GM06990 (cell line): ENCODE measurements at regions not wholly inside any gene's neighbourhood (a gene's known extent, or its start where the extent isn't known, plus 50 kb on each side); places are given as distances from the start of the nearest gene placed in this dataset.

ENCODE experiments used
- DNase-seq: peaks from one replicate; pipeline ENCODE4 v3.0.0-alpha.2; 2011; ENCODE audit not compliant: insufficient read length; ENCODE audit errors: extremely low read depth
- H3K27me3 ChIP-seq: replicated peaks from 2 replicates; pipeline ENCODE4 v1.6.0; 2011; ENCODE audit warnings: low read length; ENCODE audit not compliant: control insufficient read depth, insufficient read depth
- H3K36me3 ChIP-seq: 2 replicates; pipeline ENCODE4 v1.5.1; 2011; ENCODE audit warnings: low read length; ENCODE audit not compliant: control insufficient read depth, insufficient read depth
- H3K4me3 ChIP-seq: replicated peaks from 2 replicates; pipeline ENCODE4 v1.5.1; 2011; ENCODE audit warnings: low read depth, mild to moderate bottlenecking, control low read depth, low read length
- TF ChIP-seq, protein P1 (sequence below): IDR thresholded peaks from 2 replicates; pipeline ENCODE4 v1.5.1; 2011; ENCODE audit warnings: low read length, control low read depth, mild to moderate bottlenecking, inconsistent platforms; ENCODE audit not compliant: insufficient read depth, poor library complexity, severe bottlenecking

GRCh38 chr1:29383746-29384371 is 147.5 kb downstream of the PTPRU start:
- H3K27me3 ChIP-seq, result no peaks in the 10 kb centered on the region; the same call in none of the 2 replicates
- no peaks in the 10 kb centered on the region for H3K36me3 ChIP-seq
- TF ChIP-seq, protein P1, sequence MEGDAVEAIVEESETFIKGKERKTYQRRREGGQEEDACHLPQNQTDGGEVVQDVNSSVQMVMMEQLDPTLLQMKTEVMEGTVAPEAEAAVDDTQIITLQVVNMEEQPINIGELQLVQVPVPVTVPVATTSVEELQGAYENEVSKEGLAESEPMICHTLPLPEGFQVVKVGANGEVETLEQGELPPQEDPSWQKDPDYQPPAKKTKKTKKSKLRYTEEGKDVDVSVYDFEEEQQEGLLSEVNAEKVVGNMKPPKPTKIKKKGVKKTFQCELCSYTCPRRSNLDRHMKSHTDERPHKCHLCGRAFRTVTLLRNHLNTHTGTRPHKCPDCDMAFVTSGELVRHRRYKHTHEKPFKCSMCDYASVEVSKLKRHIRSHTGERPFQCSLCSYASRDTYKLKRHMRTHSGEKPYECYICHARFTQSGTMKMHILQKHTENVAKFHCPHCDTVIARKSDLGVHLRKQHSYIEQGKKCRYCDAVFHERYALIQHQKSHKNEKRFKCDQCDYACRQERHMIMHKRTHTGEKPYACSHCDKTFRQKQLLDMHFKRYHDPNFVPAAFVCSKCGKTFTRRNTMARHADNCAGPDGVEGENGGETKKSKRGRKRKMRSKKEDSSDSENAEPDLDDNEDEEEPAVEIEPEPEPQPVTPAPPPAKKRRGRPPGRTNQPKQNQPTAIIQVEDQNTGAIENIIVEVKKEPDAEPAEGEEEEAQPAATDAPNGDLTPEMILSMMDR, result no peak
- DNase-seq, result no peak
- no peak overlapping the region for H3K4me3 ChIP-seq

- no peaks in the 10 kb centered on the region for H3K36me3 ChIP-seq
- no peak for DNase-seq
Measured at GRCh38 chr1:29382851-29383745, 146.8 kb downstream of the PTPRU start.

DNA sequence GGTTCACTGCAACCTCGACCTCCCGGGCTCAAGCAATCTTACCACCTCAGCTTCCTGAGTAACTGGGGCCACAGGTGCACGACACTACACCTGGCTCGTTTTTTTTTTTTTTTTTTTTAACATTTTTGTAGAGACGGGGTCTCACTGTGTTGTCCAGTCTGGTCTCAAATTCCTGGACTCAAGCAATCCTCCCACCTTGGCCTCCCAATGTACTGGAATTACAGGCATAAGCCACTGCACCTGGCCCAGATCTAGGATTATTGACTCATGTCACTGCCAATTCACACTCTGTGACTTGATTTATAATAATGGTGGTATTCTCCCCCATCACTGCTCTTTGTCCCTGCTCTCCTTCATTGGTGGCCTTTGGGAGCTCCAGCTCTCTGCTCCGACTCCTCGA is 145.1 kb downstream of the PTPRU start:
- H3K4me3 ChIP-seq, result no peak overlapping the region
- H3K27me3 ChIP-seq, result no peaks in the 10 kb centered on the region; the same call in 1 of the 2 replicates
- DNase-seq, result no peak
- TF ChIP-seq, protein P1, result no peak
- H3K36me3 ChIP-seq, result no peaks in the 10 kb centered on the region

More at GRCh38 chr1:29382851-29383745, 146.8 kb downstream of the PTPRU start:
- TF ChIP-seq, protein P1, result no peak
- Histone ChIP-seq H3K27me3 (no peaks in the 10 kb centered on the region; the same call in none of the 2 replicates), H3K4me3 (no peak overlapping the region)

DNA sequence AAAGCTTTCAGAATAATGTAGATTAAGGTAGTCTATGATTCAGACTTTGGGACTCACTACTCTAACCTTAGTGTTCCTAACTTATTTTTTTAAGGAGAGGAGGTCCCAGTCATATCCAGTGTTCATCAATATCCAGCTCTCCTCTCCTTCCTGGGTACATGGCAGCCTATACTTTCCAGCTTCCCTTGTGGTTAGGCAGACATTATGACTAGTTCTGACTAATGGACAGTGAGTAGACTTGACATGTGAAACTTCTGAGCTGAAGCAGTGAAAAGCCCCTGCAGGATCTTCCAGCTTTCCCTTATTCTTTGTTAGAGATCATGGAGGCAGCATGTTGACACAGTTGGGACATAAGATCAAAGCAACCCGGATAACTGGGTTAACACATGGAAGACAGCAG is 144.2 kb downstream of the PTPRU start:
- no peak for DNase-seq
- H3K27me3 ChIP-seq, result no peaks in the 10 kb centered on the region; the same call in 1 of the 2 replicates
- TF ChIP-seq, protein P1, result no peak
- no peaks in the 10 kb centered on the region for H3K36me3 ChIP-seq
- H3K4me3 ChIP-seq, result no peak overlapping the region

- H3K4me3 ChIP-seq, result no peak overlapping the region
- no peak for DNase-seq
- TF ChIP-seq, protein P1, result peak; percentile 66
Measured at GRCh38 chr1:29379443-29380073, 143.2 kb downstream of the PTPRU start.

More at GRCh38 chr1:29379443-29380073, 143.2 kb downstream of the PTPRU start:
- Histone ChIP-seq H3K36me3 (no peaks in the 10 kb centered on the region), H3K27me3 (no peaks in the 10 kb centered on the region; the same call in 1 of the 2 replicates)
